ENCODE measurements at regions not wholly inside any gene's neighbourhood (a gene's known extent, or its start where the extent isn't known, plus 50 kb on each side); places are given as distances from the start of the nearest gene placed in this dataset.

- no peaks in the 10 kb centered on the region for H3K4me1 ChIP-seq (ENCODE audit: insufficient read depth, low read length)
- no peak for DNase-seq
- no peaks in the 10 kb centered on the region for H3K9me3 ChIP-seq (ENCODE audit: low read length)
- peaks cover 0 to 55% (median 12%) of the 10 kb centered on the region in 5 donors for H3K9me3 Mint-ChIP-seq
- no peak overlapping the region for H3K4me3 Mint-ChIP-seq
- no peaks in the 10 kb centered on the region for H3K36me3 Mint-ChIP-seq
- H3K4me3 ChIP-seq (ENCODE audit: low read length) = no peak overlapping the region
- H3K4me1 Mint-ChIP-seq = no peaks in the 10 kb centered on the region
- no peak overlapping the region for H3K27ac ChIP-seq (ENCODE audit: low read depth, low read length)
- ChIA-PET CTCF (no interaction called here), POLR2A (no interaction called here)
- no peak overlapping the region for H3K27ac Mint-ChIP-seq
- no peaks in the 10 kb centered on the region for H3K27me3 Mint-ChIP-seq
- H3K27me3 ChIP-seq (ENCODE audit: insufficient read depth, low read length, poor library complexity, severe bottlenecking) = no peaks in the 10 kb centered on the region
- no peaks in the 10 kb centered on the region for H3K36me3 ChIP-seq (ENCODE audit: insufficient read depth, low read length)
These were observed 798.3 kb downstream of the FAT4 start for GRCh38 chr4:126113058-126113457.

GRCh38 chr4:126123611-126124325 lies 809.0 kb downstream of the FAT4 start:
- Mint-ChIP-seq H3K27ac (no peak overlapping the region), H3K4me1 (no peaks in the 10 kb centered on the region), H3K36me3 (no peaks in the 10 kb centered on the region), H3K4me3 (no peak overlapping the region), H3K9me3 (peaks cover 0 to 33% (median 3%) of the 10 kb centered on the region in 5 donors), H3K27me3 (no peaks in the 10 kb centered on the region)
- H3K4me1 ChIP-seq (ENCODE audit: insufficient read depth, low read length) = no peaks in the 10 kb centered on the region
- no peak for DNase-seq
- H3K27ac ChIP-seq (ENCODE audit: low read depth, low read length) = no peak overlapping the region
- H3K9me3 ChIP-seq (ENCODE audit: low read length) = no peaks in the 10 kb centered on the region
- H3K27me3 ChIP-seq (ENCODE audit: insufficient read depth, low read length, poor library complexity, severe bottlenecking) = no peaks in the 10 kb centered on the region
- H3K36me3 ChIP-seq (ENCODE audit: insufficient read depth, low read length) = no peaks in the 10 kb centered on the region
- H3K4me3 ChIP-seq (ENCODE audit: low read length) = no peak overlapping the region
- CTCF ChIA-PET = no interaction called here
- POLR2A ChIA-PET = no interaction called here

- Mint-ChIP-seq H3K9me3 (peaks cover 0 to 37% (median 3%) of the 10 kb centered on the region in 5 donors), H3K4me3 (no peak overlapping the region), H3K4me1 (no peaks in the 10 kb centered on the region), H3K27me3 (no peaks in the 10 kb centered on the region), H3K36me3 (no peaks in the 10 kb centered on the region), H3K27ac (no peak overlapping the region)
- no peak overlapping the region for H3K27ac ChIP-seq (ENCODE audit: low read depth, low read length)
- DNase-seq = no peak
- H3K27me3 ChIP-seq (ENCODE audit: insufficient read depth, low read length, poor library complexity, severe bottlenecking) = no peaks in the 10 kb centered on the region
- no peaks in the 10 kb centered on the region for H3K4me1 ChIP-seq (ENCODE audit: insufficient read depth, low read length)
- CTCF ChIA-PET = no interaction called here
- H3K36me3 ChIP-seq (ENCODE audit: insufficient read depth, low read length) = no peaks in the 10 kb centered on the region
- H3K4me3 ChIP-seq (ENCODE audit: low read length) = no peak overlapping the region
- no peaks in the 10 kb centered on the region for H3K9me3 ChIP-seq (ENCODE audit: low read length)
- POLR2A ChIA-PET = no interaction called here
These were observed 810.1 kb downstream of the FAT4 start for GRCh38 chr4:126124818-126125217.

GRCh38 chr4:126130215-126130614 lies 815.5 kb downstream of the FAT4 start:
- no peaks in the 10 kb centered on the region for H3K36me3 ChIP-seq (ENCODE audit: insufficient read depth, low read length)
- H3K4me3 ChIP-seq (ENCODE audit: low read length) = no peak overlapping the region
- no peaks in the 10 kb centered on the region for H3K36me3 Mint-ChIP-seq
- no peak overlapping the region for H3K27ac ChIP-seq (ENCODE audit: low read depth, low read length)
- H3K4me1 Mint-ChIP-seq = no peaks in the 10 kb centered on the region
- no peak overlapping the region for H3K4me3 Mint-ChIP-seq
- no peaks in the 10 kb centered on the region for H3K4me1 ChIP-seq (ENCODE audit: insufficient read depth, low read length)
- no peak overlapping the region for H3K27ac Mint-ChIP-seq
- no peak for DNase-seq
- H3K9me3 ChIP-seq (ENCODE audit: low read length) = no peaks in the 10 kb centered on the region
- peaks cover 0 to 27% (median 7%) of the 10 kb centered on the region in 5 donors for H3K9me3 Mint-ChIP-seq
- ChIA-PET POLR2A (no interaction called here), CTCF (no interaction called here)
- no peaks in the 10 kb centered on the region for H3K27me3 ChIP-seq (ENCODE audit: insufficient read depth, low read length, poor library complexity, severe bottlenecking)
- H3K27me3 Mint-ChIP-seq = no peaks in the 10 kb centered on the region

GRCh38 chr4:126136922-126137781 lies 822.4 kb downstream of the FAT4 start:
- no peaks in the 10 kb centered on the region for H3K27me3 Mint-ChIP-seq
- Histone ChIP-seq H3K27me3 (ENCODE audit: insufficient read depth, low read length, poor library complexity, severe bottlenecking) (no peaks in the 10 kb centered on the region), H3K4me1 (ENCODE audit: insufficient read depth, low read length) (no peaks in the 10 kb centered on the region), H3K36me3 (ENCODE audit: insufficient read depth, low read length) (no peaks in the 10 kb centered on the region), H3K9me3 (ENCODE audit: low read length) (no peaks in the 10 kb centered on the region), H3K4me3 (ENCODE audit: low read length) (no peak overlapping the region), H3K27ac (ENCODE audit: low read depth, low read length) (no peak overlapping the region)
- no peak for DNase-seq
- H3K9me3 Mint-ChIP-seq = peaks cover 0 to 20% (median 4%) of the 10 kb centered on the region in 5 donors
- H3K27ac Mint-ChIP-seq = no peak overlapping the region
- CTCF ChIA-PET = no interaction called here
- H3K4me1 Mint-ChIP-seq = no peaks in the 10 kb centered on the region
- POLR2A ChIA-PET = no interaction called here
- no peak overlapping the region for H3K4me3 Mint-ChIP-seq
- no peaks in the 10 kb centered on the region for H3K36me3 Mint-ChIP-seq

- Mint-ChIP-seq H3K27ac (no peak overlapping the region), H3K27me3 (no peaks in the 10 kb centered on the region), H3K36me3 (no peaks in the 10 kb centered on the region), H3K4me1 (no peaks in the 10 kb centered on the region), H3K4me3 (no peak overlapping the region), H3K9me3 (peaks cover 0 to 17% (median 4%) of the 10 kb centered on the region in 5 donors)
- Histone ChIP-seq H3K36me3 (ENCODE audit: insufficient read depth, low read length) (no peaks in the 10 kb centered on the region), H3K27me3 (ENCODE audit: insufficient read depth, low read length, poor library complexity, severe bottlenecking) (no peaks in the 10 kb centered on the region), H3K9me3 (ENCODE audit: low read length) (no peaks in the 10 kb centered on the region), H3K4me3 (ENCODE audit: low read length) (no peak overlapping the region), H3K4me1 (ENCODE audit: insufficient read depth, low read length) (no peaks in the 10 kb centered on the region), H3K27ac (ENCODE audit: low read depth, low read length) (no peak overlapping the region)
- DNase-seq = no peak
- ChIA-PET POLR2A (no interaction called here), CTCF (no interaction called here)
These were observed 823.0 kb downstream of the FAT4 start for GRCh38 chr4:126137782-126138170.

GRCh38 chr4:126144543-126145237 lies 829.9 kb downstream of the FAT4 start:
- Mint-ChIP-seq H3K27me3 (no peaks in the 10 kb centered on the region), H3K9me3 (peaks cover 3 to 12% (median 10%) of the 10 kb centered on the region in 5 donors), H3K4me3 (no peak overlapping the region), H3K27ac (no peak overlapping the region), H3K36me3 (no peaks in the 10 kb centered on the region), H3K4me1 (no peaks in the 10 kb centered on the region)
- ChIA-PET CTCF (no interaction called here), POLR2A (no interaction called here)
- no peak overlapping the region for H3K4me3 ChIP-seq (ENCODE audit: low read length)
- H3K27ac ChIP-seq (ENCODE audit: low read depth, low read length) = no peak overlapping the region
- DNase-seq = no peak
- no peaks in the 10 kb centered on the region for H3K4me1 ChIP-seq (ENCODE audit: insufficient read depth, low read length)
- no peaks in the 10 kb centered on the region for H3K27me3 ChIP-seq (ENCODE audit: insufficient read depth, low read length, poor library complexity, severe bottlenecking)
- H3K36me3 ChIP-seq (ENCODE audit: insufficient read depth, low read length) = no peaks in the 10 kb centered on the region
- H3K9me3 ChIP-seq (ENCODE audit: low read length) = no peaks in the 10 kb centered on the region

GRCh38 chr4:126168484-126168883 lies 853.7 kb downstream of the FAT4 start:
- Histone ChIP-seq H3K27me3 (ENCODE audit: insufficient read depth, low read length, poor library complexity, severe bottlenecking) (no peaks in the 10 kb centered on the region), H3K27ac (ENCODE audit: low read depth, low read length) (no peak overlapping the region), H3K9me3 (ENCODE audit: low read length) (no peaks in the 10 kb centered on the region), H3K36me3 (ENCODE audit: insufficient read depth, low read length) (no peaks in the 10 kb centered on the region), H3K4me1 (ENCODE audit: insufficient read depth, low read length) (no peaks in the 10 kb centered on the region), H3K4me3 (ENCODE audit: low read length) (no peak overlapping the region)
- Mint-ChIP-seq H3K4me3 (no peak overlapping the region), H3K27ac (no peak overlapping the region), H3K27me3 (no peaks in the 10 kb centered on the region), H3K36me3 (no peaks in the 10 kb centered on the region), H3K9me3 (peaks cover 2 to 19% (median 10%) of the 10 kb centered on the region in 5 donors), H3K4me1 (no peaks in the 10 kb centered on the region)
- POLR2A ChIA-PET = no interaction called here
- CTCF ChIA-PET = no interaction called here
- no peak for DNase-seq
